ENCODE measurements at regions not wholly inside any gene's neighbourhood (a gene's known extent, or its start where the extent isn't known, plus 50 kb on each side); places are given as distances from the start of the nearest gene placed in this dataset.
"Not testable (repeated sequence)": the region's sequence is repeated elsewhere in the genome, so short reads cannot be mapped to it uniquely, and the experiment has no call there.

DNA sequence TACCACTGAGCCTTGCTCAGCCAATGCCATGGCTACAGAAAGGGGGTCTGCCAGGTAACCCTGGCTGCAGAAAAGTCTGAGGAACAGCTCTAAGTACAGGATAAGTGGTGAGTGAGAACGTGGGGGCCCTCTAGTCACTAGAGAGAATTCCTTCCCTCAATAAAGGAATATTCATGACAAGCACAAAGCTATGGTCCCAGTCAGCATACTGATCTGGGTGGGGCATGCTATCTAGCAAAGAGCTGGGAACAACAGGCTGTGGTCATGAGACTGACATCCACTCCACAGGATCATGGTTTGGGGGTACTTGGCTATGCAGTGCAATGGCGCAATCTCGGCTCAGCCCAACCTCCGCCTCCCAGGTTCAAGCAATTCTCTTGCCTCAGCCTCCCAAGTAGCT, 140.4 kb downstream of the MTHFS start:
- no peak for DNase-seq (ENCODE audit: low read depth in 2 of 2)

DNA sequence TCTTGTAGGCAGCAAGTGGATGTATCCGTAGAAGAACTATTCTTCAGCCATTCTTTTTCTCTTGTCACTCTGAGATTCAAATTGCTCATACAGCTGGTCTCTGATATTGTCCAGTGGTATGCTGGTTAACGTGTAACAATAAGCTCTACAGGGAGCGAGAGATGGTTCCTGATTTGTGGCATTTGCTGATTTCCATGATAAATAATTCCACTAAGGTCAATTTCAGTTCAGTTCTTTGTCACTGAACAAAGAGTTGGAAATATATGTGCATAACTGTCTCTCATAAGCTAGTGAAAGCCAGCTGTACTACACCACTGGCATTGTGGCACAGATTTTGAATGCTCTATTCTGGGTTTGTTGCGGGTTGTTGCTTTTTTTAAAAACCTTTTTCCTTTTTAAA, 131.7 kb downstream of the MTHFS start:
- no peak for DNase-seq (ENCODE audit: low read depth in 2 of 2)

DNA sequence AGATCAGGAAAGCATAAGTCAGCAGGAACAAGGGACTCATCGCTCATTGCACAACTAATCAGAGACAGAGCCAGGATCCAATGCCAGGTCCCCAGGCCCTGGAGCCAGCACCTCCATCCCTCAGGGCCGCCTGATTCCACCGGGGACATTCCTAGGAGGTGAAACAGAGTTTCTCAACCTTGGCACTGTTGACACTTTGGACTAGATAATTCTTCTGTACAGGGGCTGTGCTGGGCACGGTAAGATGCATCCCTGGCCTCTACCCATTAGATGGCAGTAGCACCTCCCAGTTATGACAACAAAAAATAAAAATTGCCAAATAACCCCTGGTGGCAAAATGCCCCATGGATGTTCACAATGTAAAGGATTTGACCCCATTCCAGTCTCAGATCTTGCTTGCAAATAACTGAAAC, 127.7 kb downstream of the MTHFS start:
- DNase-seq (ENCODE audit: low read depth in 2 of 2): no peak

DNA sequence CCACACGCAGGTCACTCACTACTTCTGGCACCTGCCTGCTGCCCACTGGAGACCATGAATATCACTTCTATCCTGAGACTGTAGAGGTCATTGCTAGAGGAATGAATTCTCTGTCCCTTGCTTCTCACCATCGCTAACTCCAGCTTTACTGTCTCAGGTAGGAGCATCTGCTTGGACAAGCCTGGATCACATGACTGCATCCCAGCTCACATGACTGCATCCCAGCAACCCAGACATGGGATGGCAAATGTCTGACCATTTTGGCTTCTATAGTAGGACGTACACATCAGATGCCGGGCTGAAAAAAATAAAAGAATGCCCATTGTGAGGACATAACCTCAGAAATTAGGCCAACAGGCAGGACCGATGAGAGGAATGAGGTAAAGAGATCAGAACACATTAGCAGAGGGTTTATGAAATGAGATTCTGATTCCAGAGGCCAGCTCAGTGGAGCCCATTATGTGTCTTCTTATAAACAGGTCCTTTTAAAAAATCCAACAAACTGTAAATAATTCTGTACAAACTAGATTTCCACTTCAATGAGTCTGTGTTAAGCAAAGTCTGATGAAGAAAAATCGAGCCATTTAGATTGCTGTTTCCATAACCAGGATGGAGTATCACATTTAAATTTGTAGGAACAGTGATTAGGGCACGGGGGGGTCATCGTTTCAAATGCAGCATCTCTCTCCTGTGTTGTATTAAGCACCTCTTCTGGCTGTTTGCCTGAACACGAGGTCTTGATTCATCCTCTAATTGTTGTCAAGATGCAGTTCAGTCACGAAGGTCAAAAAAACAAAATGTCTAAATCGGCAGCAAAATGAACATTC, 126.7 kb downstream of the MTHFS start:
- no peak for DNase-seq (ENCODE audit: low read depth in 2 of 2)

DNA sequence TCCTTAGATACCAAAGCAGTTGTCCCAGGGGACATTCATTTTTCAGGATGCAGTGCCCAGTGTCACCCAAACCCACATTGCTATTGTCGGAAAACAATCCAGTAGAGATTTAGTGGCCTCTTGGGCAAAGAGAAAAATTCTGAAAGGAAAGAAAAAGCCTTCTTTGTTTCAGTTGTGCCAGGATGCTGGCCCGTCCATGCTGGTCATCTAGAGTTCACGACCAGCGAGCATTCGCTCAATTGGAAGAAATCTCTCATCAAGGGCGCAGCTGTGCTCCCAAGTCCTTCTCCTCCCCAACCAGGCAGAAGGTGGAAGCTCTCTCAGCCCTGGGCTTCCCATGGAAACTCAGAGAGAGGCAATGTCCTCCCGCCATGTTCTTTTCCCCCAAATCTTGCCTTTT, 123.7 kb downstream of the MTHFS start:
- no peak for DNase-seq (ENCODE audit: low read depth in 2 of 2)

DNA sequence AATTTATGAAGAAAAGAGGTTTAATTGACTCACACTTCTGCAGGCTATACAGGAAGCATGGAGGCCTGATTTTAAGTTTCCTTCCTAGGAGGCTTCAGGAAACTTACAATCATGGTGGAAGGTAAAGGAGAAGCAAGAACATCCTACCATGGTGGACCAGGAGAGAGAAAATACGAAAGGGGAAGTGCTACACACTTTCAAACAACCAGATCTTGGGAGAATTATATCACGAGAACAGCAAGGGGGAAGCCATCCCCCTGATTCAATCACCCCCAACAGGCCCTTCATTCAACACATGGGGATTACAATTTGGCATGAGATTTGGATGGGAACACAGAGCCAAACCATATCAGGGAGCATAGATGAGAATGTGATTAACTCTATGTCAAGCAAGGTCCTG, 121.0 kb downstream of the MTHFS start:
- no peak for DNase-seq (ENCODE audit: low read depth in 2 of 2)

DNA sequence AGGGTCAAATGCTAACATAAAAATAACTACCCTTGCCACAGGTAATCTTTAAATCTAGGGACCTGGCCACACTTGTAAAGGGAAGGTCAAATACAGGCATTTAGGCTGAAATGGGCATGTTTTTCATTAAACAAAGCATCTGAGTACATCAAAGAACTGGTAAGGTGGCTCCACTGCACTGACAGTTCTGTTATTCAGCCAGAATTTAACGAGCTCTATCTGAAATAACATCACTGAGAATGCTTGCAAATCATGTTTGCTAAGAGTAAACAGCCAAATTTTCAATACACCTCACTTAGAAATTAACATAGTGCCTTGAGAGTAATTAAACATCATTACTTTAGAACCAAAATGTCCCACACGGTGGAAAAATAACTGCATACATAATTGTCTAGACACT, 118.9 kb downstream of the MTHFS start:
- DNase-seq (ENCODE audit: low read depth in 2 of 2): no peak

DNA sequence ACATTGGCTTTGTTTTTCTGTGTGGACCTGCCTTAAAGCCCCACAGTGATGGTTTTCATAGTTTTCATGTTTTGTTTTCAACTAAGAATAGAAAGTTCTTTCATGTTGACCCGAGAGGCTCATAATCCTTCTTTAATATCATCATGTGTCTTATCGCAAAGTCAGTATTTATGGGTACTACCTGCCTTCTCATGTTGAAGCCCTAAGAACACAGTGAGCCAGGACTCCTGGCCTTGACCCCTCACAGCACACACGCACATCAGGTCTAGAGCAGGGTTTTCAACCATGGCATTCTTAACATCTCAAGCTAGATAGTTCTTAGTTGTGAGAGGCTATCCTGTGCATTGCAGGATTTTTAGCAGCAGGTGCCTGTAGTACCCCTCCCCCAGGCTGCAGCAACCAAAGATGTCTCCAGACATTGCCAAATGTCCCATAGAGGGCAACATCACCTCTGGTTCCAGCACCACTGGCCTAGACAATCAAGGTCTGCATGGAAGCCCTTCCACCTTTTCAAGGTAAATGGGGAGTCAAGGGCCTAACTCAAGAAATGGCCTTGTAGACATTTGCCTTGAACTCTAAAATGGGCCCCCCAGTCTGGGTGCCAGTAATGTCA, 118.3 kb downstream of the MTHFS start:
- no peak for DNase-seq (ENCODE audit: low read depth in 2 of 2)

DNA sequence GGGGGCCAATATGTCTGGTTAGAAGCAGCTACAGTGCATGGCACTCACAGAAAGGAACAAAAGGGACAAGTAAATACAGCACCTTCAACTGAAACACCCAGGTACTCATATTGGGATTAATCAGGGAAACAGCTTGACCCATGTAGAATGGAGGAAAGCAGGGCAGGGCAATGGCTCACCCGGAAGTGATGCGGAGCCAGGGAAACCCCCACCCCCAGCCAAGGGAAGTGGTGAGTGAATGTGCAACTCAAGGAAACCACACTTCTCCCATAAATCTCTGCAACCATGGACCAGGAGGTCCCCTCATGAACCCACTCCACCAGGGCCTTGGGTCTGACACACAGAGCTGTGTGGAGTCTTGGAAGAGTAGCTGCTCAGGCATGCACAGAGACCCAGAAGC, 117.1 kb downstream of the MTHFS start:
- DNase-seq (ENCODE audit: low read depth in 2 of 2): no peak

DNA sequence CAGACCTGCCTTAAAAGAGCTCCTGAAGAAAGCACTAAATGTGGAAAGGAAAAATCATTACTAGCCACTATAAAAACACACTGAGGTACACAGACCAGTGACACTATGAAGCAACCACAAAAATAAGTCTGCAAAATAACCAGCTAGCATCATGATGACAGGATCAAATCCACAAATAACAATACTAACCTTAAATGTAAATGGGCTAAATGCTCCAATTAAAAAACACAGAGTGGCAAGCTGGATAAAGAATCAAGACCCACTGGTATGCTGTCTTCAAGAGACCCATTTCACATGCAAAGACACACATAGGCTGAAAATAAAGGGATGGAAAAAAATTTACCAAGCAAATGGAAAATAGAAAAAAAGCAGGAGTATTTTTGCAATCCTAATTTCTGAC, 114.5 kb downstream of the MTHFS start:
- DNase-seq (ENCODE audit: low read depth in 2 of 2): not testable (repeated sequence)

All from dermis microvascular lymphatic vessel endothelial cell (primary cell).